IMR-90 (cell line): ENCODE measurements at regions not wholly inside any gene's neighbourhood (a gene's known extent, or its start where the extent isn't known, plus 50 kb on each side); places are given as distances from the start of the nearest gene placed in this dataset.

ENCODE experiments used
- ATAC-seq: fragments of 200-7000 bp; cut with Tn5 transposase; 2 replicates; pipeline ENCODE4 v1.9.1; 2020; ENCODE audit warnings: low read depth, mild to moderate bottlenecking, moderate library complexity
- BruUV-seq: library from RNA; stranded (reverse); fragments of 400-500 nt; replicated peaks from 2 replicates; lab custom pipeline; 2021; lab: Mats Ljungman, UMichigan
- CTCF ChIA-PET: fragments of 300-600 bp; formaldehyde crosslinking; extraction: SDS; loops from one replicate; lab custom pipeline; 2021; ENCODE audit warnings: antibody characterized with exemption; lab: Yijun Ruan, JAX
- POLR2A ChIA-PET: fragments of 300-600 bp; sonication (Branson Sonifier 250); formaldehyde crosslinking; loops from one replicate; lab custom pipeline; 2022; ENCODE audit warnings: antibody characterized with exemption; ENCODE audit not compliant: unreplicated experiment; lab: Charles Lee
- DNase-seq: peaks from one replicate; pipeline ENCODE4 v3.0.0; 2013
- H2AFZ ChIP-seq: replicated peaks from 2 replicates; pipeline ENCODE3; 2013; ENCODE audit warnings: low read length, mild to moderate bottlenecking; ENCODE audit not compliant: poor library complexity
- H2AK5ac ChIP-seq: 2 replicates; pipeline ENCODE4 v1.6.1; 2013; ENCODE audit warnings: low read depth, low read length, inconsistent platforms
- H2AK9ac ChIP-seq: replicated peaks from 2 replicates; pipeline ENCODE3; 2013; ENCODE audit warnings: mild to moderate bottlenecking, low read depth, low read length, moderate library complexity; ENCODE audit not compliant: poor library complexity
- H2BK120ac ChIP-seq: 2 replicates; pipeline ENCODE4 v1.6.1; 2013; ENCODE audit warnings: low read depth, low read length, inconsistent platforms
- H2BK15ac ChIP-seq: 3 replicates; pipeline ENCODE4 v1.6.1; 2013; ENCODE audit warnings: low read depth, low read length, inconsistent platforms
- H2BK20ac ChIP-seq: 2 replicates; pipeline ENCODE4 v1.6.1; 2013; ENCODE audit warnings: low read depth, mild to moderate bottlenecking, inconsistent platforms, low read length, moderate library complexity
- H2BK5ac ChIP-seq: 2 replicates; pipeline ENCODE4 v1.6.1; 2013; ENCODE audit warnings: mild to moderate bottlenecking, low read depth, low read length, inconsistent platforms; ENCODE audit not compliant: poor library complexity, severe bottlenecking
- H3K14ac ChIP-seq: replicated peaks from 2 replicates; pipeline ENCODE4 v1.6.1; 2013; ENCODE audit warnings: low read depth, low read length, inconsistent platforms
- H3K18ac ChIP-seq: 2 replicates; pipeline ENCODE4 v1.6.1; 2013; ENCODE audit warnings: low read depth, low read length, control low read depth
- H3K23ac ChIP-seq: 2 replicates; pipeline ENCODE4 v1.6.1; 2013; ENCODE audit warnings: low read depth, low read length, inconsistent platforms
- H3K27ac ChIP-seq: 2 replicates; pipeline ENCODE4 v1.5.1; 2013; ENCODE audit warnings: mild to moderate bottlenecking, control low read depth, low read length; ENCODE audit not compliant: insufficient read depth
- H3K27me3 ChIP-seq: 2 replicates; pipeline ENCODE4 v1.6.1; 2013; ENCODE audit warnings: low read length; ENCODE audit not compliant: control insufficient read depth, insufficient read depth
- H3K36me3 ChIP-seq: 2 replicates; pipeline ENCODE4 v1.6.1; 2013; ENCODE audit warnings: low read length, mixed read lengths; ENCODE audit not compliant: control insufficient read depth, insufficient read depth
- H3K4ac ChIP-seq: 2 replicates; pipeline ENCODE4 v1.6.1; 2013; ENCODE audit warnings: low read depth, low read length, inconsistent platforms
- H3K4me1 ChIP-seq: 2 replicates; pipeline ENCODE4 v1.6.1; 2013; ENCODE audit warnings: low read length, mixed read lengths; ENCODE audit not compliant: control insufficient read depth, insufficient read depth
- H3K4me2 ChIP-seq: 2 replicates; pipeline ENCODE4 v1.6.1; 2013; ENCODE audit warnings: low read depth, mild to moderate bottlenecking, control low read depth, low read length, moderate library complexity
- H3K4me3 ChIP-seq: 2 replicates; pipeline ENCODE4 v1.5.1; 2013; ENCODE audit warnings: low read depth, mild to moderate bottlenecking, control low read depth, low read length, moderate library complexity; ENCODE audit not compliant: insufficient read depth
- H3K56ac ChIP-seq: 2 replicates; pipeline ENCODE4 v1.6.1; 2013; ENCODE audit warnings: low read length, inconsistent platforms; ENCODE audit not compliant: insufficient read depth; ENCODE audit errors: extremely low read depth
- H3K79me1 ChIP-seq, 2 experiments: 2 replicates each; pipeline ENCODE4 v1.6.1; 2013; ENCODE audit warnings: low read length in 2 of 2, inconsistent platforms in 1 of 2, low read depth in 1 of 2
- H3K9ac ChIP-seq: 2 replicates; pipeline ENCODE4 v1.6.1; 2013; ENCODE audit warnings: low read depth, low read length, control low read depth
- H3K9me1 ChIP-seq: 2 replicates; pipeline ENCODE4 v1.6.1; 2013; ENCODE audit warnings: low read length, inconsistent platforms; ENCODE audit not compliant: insufficient read depth
- H3K9me3 ChIP-seq: 2 replicates; pipeline ENCODE4 v1.6.1; 2013; ENCODE audit warnings: low read length; ENCODE audit not compliant: control insufficient read depth, insufficient read depth
- H4K20me1 ChIP-seq: 2 replicates; pipeline ENCODE4 v1.6.1; 2013; ENCODE audit warnings: low read length, inconsistent platforms; ENCODE audit not compliant: insufficient read depth
- H4K5ac ChIP-seq: 2 replicates; pipeline ENCODE4 v1.6.1; 2013; ENCODE audit warnings: mild to moderate bottlenecking, low read depth, low read length, control low read depth
- H4K8ac ChIP-seq, 2 experiments: 2 replicates each; pipeline ENCODE4 v1.6.1; 2013; ENCODE audit warnings: low read depth in 2 of 2, low read length in 2 of 2, control low read depth in 1 of 2, inconsistent platforms in 1 of 2
- H4K91ac ChIP-seq: 2 replicates; pipeline ENCODE4 v1.6.1; 2013; ENCODE audit warnings: low read depth, low read length, inconsistent platforms; ENCODE audit not compliant: insufficient read depth
- BHLHE40 ChIP-seq: fragments of 150-350 bp; IDR thresholded peaks from 2 replicates; pipeline ENCODE4 v1.6.1; 2016; ENCODE audit warnings: mild to moderate bottlenecking, low read depth, low read length
- CTCF ChIP-seq: conservative IDR thresholded peaks from 2 replicates; pipeline ENCODE4 v1.5.1; 2012; ENCODE audit warnings: mild to moderate bottlenecking, low read depth, low read length, improper control_type of control experiment
- MAFK ChIP-seq: IDR thresholded peaks from 2 replicates; pipeline ENCODE4 v1.6.1; 2012; ENCODE audit warnings: low read depth, low read length, improper control_type of control experiment
- MXI1 ChIP-seq: IDR thresholded peaks from 2 replicates; pipeline ENCODE4 v1.6.1; 2012; ENCODE audit warnings: low read depth, mild to moderate bottlenecking, low read length, moderate library complexity, borderline replicate concordance
- NFE2L2 ChIP-seq: fragments of 150-350 bp; IDR thresholded peaks from 2 replicates; pipeline ENCODE4 v1.6.1; 2016; ENCODE audit warnings: low read depth, mild to moderate bottlenecking, low read length
- USF2 ChIP-seq: fragments of 150-350 bp; IDR thresholded peaks from 2 replicates; pipeline ENCODE4 v1.6.1; 2017; ENCODE audit warnings: mild to moderate bottlenecking, antibody characterized with exemption, low read length, low read depth
- WGBS, 2 experiments: methylation state at CpG; one replicate each; pipeline versions ENCODE4 v1.1.5 to v1.1.7; 2013; ENCODE audit warnings: missing lambda C conversion rate in 2 of 2; ENCODE audit not compliant: insufficient read length in 1 of 2; ENCODE audit errors: extremely low coverage in 2 of 2; 5-methylcytosine and 5-hydroxymethylcytosine counted together
- dilution Hi-C: fragments of 300-500 bp; cut with HindIII; formaldehyde crosslinking; loops from one replicate; pipeline ENCODE4 v1.14.3; 2018; ENCODE audit warnings: low sequenced_read_pairs; ENCODE audit not compliant: unreplicated experiment
- in situ Hi-C: fragments of 300-500 bp; cut with MboI; formaldehyde crosslinking; loops from 3 replicates; pipeline ENCODE4 v1.14.3; 2019; ENCODE audit warnings: low sequenced_read_pairs, inconsistent platforms, mixed read lengths
- intact Hi-C: fragments of 100-400 bp; cut with micrococcal nuclease; formaldehyde crosslinking; loops from 2 replicates; pipeline ENCODE4 v1.10.0; 2022
- TF ChIP-seq, protein P1 (sequence below): fragments of 150-350 bp; IDR thresholded peaks from 2 replicates; pipeline ENCODE4 v1.6.1; 2016; ENCODE audit warnings: low read depth, mild to moderate bottlenecking, low read length, moderate library complexity, borderline replicate concordance

DNA sequence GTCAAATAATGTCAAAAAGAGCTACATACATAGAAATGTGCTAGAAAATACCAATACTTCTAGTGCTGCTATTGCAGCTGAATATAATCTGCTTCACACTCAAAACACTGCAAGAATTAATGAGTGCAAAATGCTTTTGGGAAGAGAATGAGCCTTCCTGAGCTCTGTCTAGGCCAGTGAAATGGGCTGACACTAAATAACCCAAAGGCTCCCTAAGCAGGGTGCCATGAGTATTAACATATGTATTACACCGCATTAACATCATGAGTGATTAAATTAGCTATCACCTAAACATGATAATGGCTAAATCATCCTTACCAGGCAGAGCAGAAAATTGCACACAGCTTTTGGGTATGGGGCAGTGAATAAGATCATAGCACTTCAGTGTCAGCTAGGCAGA lies 806.3 kb upstream of the NECTIN3 start:
- Histone ChIP-seq H3K4me1 (no peaks in the 10 kb centered on the region), H3K27me3 (no peaks in the 10 kb centered on the region), H2AFZ (no peak overlapping the region), H4K8ac (no peak overlapping the region), H4K20me1 (no peaks in the 10 kb centered on the region), H3K27ac (no peak overlapping the region), H2BK15ac (no peak overlapping the region), H3K9ac (no peak overlapping the region), H3K9me3 (no peaks in the 10 kb centered on the region), H3K4me3 (no peak overlapping the region), H3K14ac (no peak overlapping the region), H3K56ac (no peak overlapping the region), H4K5ac (no peak overlapping the region), H3K36me3 (no peaks in the 10 kb centered on the region), H2BK20ac (no peak overlapping the region), H2AK9ac (no peak overlapping the region), H3K4me2 (no peak overlapping the region), H3K4ac (no peak overlapping the region), H3K23ac (no peak overlapping the region), H4K91ac (no peak overlapping the region), H3K9me1 (no peaks in the 10 kb centered on the region), H2AK5ac (no peak overlapping the region), H3K79me1 (no peaks in the 10 kb centered on the region), H3K18ac (no peak overlapping the region), H2BK120ac (no peak overlapping the region), H2BK5ac (no peak overlapping the region)
- intact Hi-C loops (no loop called here), in situ Hi-C loops (no loop called here), dilution Hi-C loops (no loop called here)
- no peak for TF ChIP-seq BHLHE40
- TF ChIP-seq, protein P1, sequence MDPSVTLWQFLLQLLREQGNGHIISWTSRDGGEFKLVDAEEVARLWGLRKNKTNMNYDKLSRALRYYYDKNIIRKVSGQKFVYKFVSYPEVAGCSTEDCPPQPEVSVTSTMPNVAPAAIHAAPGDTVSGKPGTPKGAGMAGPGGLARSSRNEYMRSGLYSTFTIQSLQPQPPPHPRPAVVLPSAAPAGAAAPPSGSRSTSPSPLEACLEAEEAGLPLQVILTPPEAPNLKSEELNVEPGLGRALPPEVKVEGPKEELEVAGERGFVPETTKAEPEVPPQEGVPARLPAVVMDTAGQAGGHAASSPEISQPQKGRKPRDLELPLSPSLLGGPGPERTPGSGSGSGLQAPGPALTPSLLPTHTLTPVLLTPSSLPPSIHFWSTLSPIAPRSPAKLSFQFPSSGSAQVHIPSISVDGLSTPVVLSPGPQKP, result no peak
- TF ChIP-seq NFE2L2, result no peak
- TF ChIP-seq USF2, result no peak
- no peak for TF ChIP-seq MXI1
- no peak for TF ChIP-seq CTCF
- TF ChIP-seq MAFK, result no peak
- ATAC-seq, result no peak
- no peak for DNase-seq
- ChIA-PET POLR2A (no interaction called here), CTCF (interaction anchor here (0.7 kb wide), 1 partner anchor 25 kb away, joined by 3 read pairs; no protein-coding TSS in a partner anchor)
- no TSS peak for BruUV-seq
- WGBS, 2 experiments, result no CpG with 5 or more reads among the region's 1 CpG
